GM12891 (cell line): ENCODE measurements at regions not wholly inside any gene's neighbourhood (a gene's known extent, or its start where the extent isn't known, plus 50 kb on each side); places are given as distances from the start of the nearest gene placed in this dataset.

Experiments used
- PAX5 ChIP-seq: IDR thresholded peaks from 2 replicates; pipeline ENCODE4 v1.6.1; 2011; ENCODE audit warnings: low read length, moderate library complexity, mild to moderate bottlenecking; ENCODE audit not compliant: insufficient read depth, severe bottlenecking
- POLR2A ChIP-seq: IDR thresholded peaks from 2 replicates; pipeline ENCODE4 v1.6.1; 2011; ENCODE audit warnings: low read depth, low read length, control low read depth
- POLR2AphosphoS5 ChIP-seq: IDR thresholded peaks from 2 replicates; pipeline ENCODE4 v1.6.1; 2011; ENCODE audit warnings: low read depth, low read length, control low read depth
- SPI1 ChIP-seq: IDR thresholded peaks from 2 replicates; pipeline ENCODE4 v1.6.1; 2011; ENCODE audit warnings: low read depth, low read length, control low read depth
- TAF1 ChIP-seq: IDR thresholded peaks from 2 replicates; pipeline ENCODE4 v1.6.1; 2011; ENCODE audit warnings: low read depth, low read length, control low read depth

DNA sequence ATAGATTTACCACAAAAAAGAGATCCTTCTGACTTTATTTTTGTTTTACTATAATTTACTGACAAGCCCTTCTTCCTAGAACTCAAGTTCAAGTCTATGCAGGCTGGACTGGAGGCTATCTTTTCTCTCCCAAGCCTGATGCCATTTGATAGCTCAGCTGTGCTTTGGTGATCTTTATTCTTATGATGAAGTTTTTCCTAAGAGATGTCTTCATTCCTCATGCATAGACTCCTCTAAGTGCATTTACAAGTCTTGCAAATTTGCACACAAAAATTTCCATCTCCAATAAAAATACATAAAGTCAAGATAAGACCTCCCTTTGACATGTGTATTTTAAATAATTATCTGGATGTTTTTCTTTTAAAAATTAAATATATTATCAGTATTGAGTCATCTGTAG lies 167.4 kb upstream of the ETAA1 start:
- TF ChIP-seq POLR2A (no peak), TAF1 (no peak), POLR2AphosphoS5 (no peak), PAX5 (no peak), SPI1 (no peak)
